K562 (cell line): ENCODE measurements at regions not wholly inside any gene's neighbourhood (a gene's known extent, or its start where the extent isn't known, plus 50 kb on each side); places are given as distances from the start of the nearest gene placed in this dataset.

Experiments used
- ARID2 ChIP-seq: fragments of 450-650 bp; IDR thresholded peaks from 2 replicates; pipeline ENCODE4 v1.6.1; 2017; ENCODE audit warnings: antibody characterized with exemption, mild to moderate bottlenecking
- ATF7 ChIP-seq: fragments of 450-650 bp; IDR thresholded peaks from 2 replicates; pipeline ENCODE4 v1.7.1; 2014; ENCODE audit warnings: mild to moderate bottlenecking, moderate library complexity
- CCNT2 ChIP-seq: IDR thresholded peaks from 2 replicates; pipeline ENCODE4 v1.6.1; 2011; ENCODE audit warnings: borderline replicate concordance, low read depth, mild to moderate bottlenecking, moderate library complexity, mixed read lengths, low read length; ENCODE audit not compliant: insufficient read length; ENCODE audit errors: extremely low read depth
- DNMT1 ChIP-seq: fragments of 450-650 bp; IDR thresholded peaks from 2 replicates; pipeline ENCODE4 v1.6.1; 2016; ENCODE audit warnings: antibody characterized with exemption, mild to moderate bottlenecking
- EP400 ChIP-seq: fragments of 450-650 bp; IDR thresholded peaks from 2 replicates; pipeline ENCODE4 v1.6.1; 2017; ENCODE audit warnings: antibody characterized with exemption, mild to moderate bottlenecking, moderate library complexity
- HDAC1 ChIP-seq, 2 experiments: fragments of 450-650 bp; IDR thresholded peaks; 2 replicates each; pipeline ENCODE4 v1.6.1; 2016 to 2017; ENCODE audit warnings: inconsistent platforms in 1 of 2, mild to moderate bottlenecking in 1 of 2, moderate library complexity in 1 of 2
- HOXB6 ChIP-seq: fragments of 250-450 bp; sonication (Bioruptor Pico); IDR thresholded peaks from 2 replicates; pipeline ENCODE4 v1.5.1; 2022; ENCODE audit warnings: mild to moderate bottlenecking, borderline replicate concordance
- MTA2 ChIP-seq: fragments of 450-650 bp; IDR thresholded peaks from 2 replicates; pipeline ENCODE4 v1.6.1; 2016; ENCODE audit warnings: low read depth
- NCOA1 ChIP-seq: fragments of 450-650 bp; IDR thresholded peaks from 2 replicates; pipeline ENCODE4 v1.6.1; 2016; ENCODE audit warnings: low read depth
- NCOR1 ChIP-seq: fragments of 450-650 bp; IDR thresholded peaks from 2 replicates; pipeline ENCODE4 v1.6.1; 2016; ENCODE audit warnings: mild to moderate bottlenecking, moderate library complexity
- NFATC3 ChIP-seq: fragments of 450-650 bp; IDR thresholded peaks from 2 replicates; pipeline ENCODE4 v1.6.1; 2017; ENCODE audit warnings: mild to moderate bottlenecking
- PCBP1 ChIP-seq: fragments of 200-400 bp; formaldehyde crosslinking; IDR thresholded peaks from 2 replicates; pipeline ENCODE4 v1.6.1; 2018; ENCODE audit warnings: mild to moderate bottlenecking, low read depth, low read length; ENCODE audit not compliant: poor library complexity, severe bottlenecking
- POLR2AphosphoS5 ChIP-seq: IDR thresholded peaks from 2 replicates; pipeline ENCODE4 v1.6.1; 2011; ENCODE audit warnings: mild to moderate bottlenecking, low read depth, low read length, moderate library complexity; ENCODE audit not compliant: control insufficient read depth, insufficient read depth
- RFX1 ChIP-seq: fragments of 450-650 bp; IDR thresholded peaks from 2 replicates; pipeline ENCODE4 v1.6.1; 2016; ENCODE audit warnings: mild to moderate bottlenecking, moderate library complexity
- RHOXF2B ChIP-seq: fragments of 250-450 bp; sonication (Bioruptor Pico); conservative IDR thresholded peaks from 2 replicates; pipeline ENCODE4 v1.5.1; 2021
- SMC3 ChIP-seq: conservative IDR thresholded peaks from 2 replicates; pipeline ENCODE4 v1.6.1; 2011; ENCODE audit warnings: low read depth, low read length, improper control_type of control experiment; ENCODE audit not compliant: insufficient read depth
- SRF ChIP-seq, 2 experiments: fragments of 250-450, 450-650 bp in 1 of 2; sonication (Bioruptor Pico) in 1 of 2; sonication (generic) in 1 of 2; formaldehyde crosslinking; IDR thresholded peaks; 2 replicates each; pipeline versions ENCODE4 v1.5.0 to v1.5.1; 2020 to 2022; ENCODE audit warnings: mild to moderate bottlenecking in 1 of 2, missing genetic modification reagents in 1 of 2
- STAG1 ChIP-seq: sonication (generic); formaldehyde crosslinking; IDR thresholded peaks from 2 replicates; pipeline ENCODE4 v1.5.0; 2020; ENCODE audit warnings: missing genetic modification reagents, borderline replicate concordance
- STAT6 ChIP-seq: sonication (generic); formaldehyde crosslinking; IDR thresholded peaks from 2 replicates; pipeline ENCODE4 v1.8.1; 2023; ENCODE audit warnings: mild to moderate bottlenecking, missing genetic modification reagents
- TBP ChIP-seq: optimal IDR thresholded peaks from 2 replicates; pipeline ENCODE3; 2011; ENCODE audit warnings: low read depth, low read length, improper control_type of control experiment
- ZBTB17 ChIP-seq: fragments of 450-650 bp; formaldehyde crosslinking; IDR thresholded peaks from 2 replicates; pipeline ENCODE4 v1.4.0; 2020; ENCODE audit warnings: mild to moderate bottlenecking
- ZNF12 ChIP-seq: sonication (generic); formaldehyde crosslinking; IDR thresholded peaks from 2 replicates; pipeline ENCODE4 v1.4.0; 2020; ENCODE audit warnings: mild to moderate bottlenecking, missing genetic modification reagents
- ZNF184 ChIP-seq: sonication (generic); formaldehyde crosslinking; IDR thresholded peaks from 2 replicates; pipeline ENCODE4 v1.5.0; 2020; ENCODE audit warnings: missing genetic modification reagents
- ZNF274 ChIP-seq: IDR thresholded peaks from 2 replicates; pipeline ENCODE4 v1.6.1; 2011; ENCODE audit warnings: low read depth, mild to moderate bottlenecking, low read length, moderate library complexity, borderline replicate concordance
- ZNF282 ChIP-seq: sonication (generic); formaldehyde crosslinking; IDR thresholded peaks from 2 replicates; pipeline ENCODE4 v1.8.1; 2023; ENCODE audit warnings: missing genetic modification reagents
- ZNF778 ChIP-seq: fragments of 450-650 bp; formaldehyde crosslinking; IDR thresholded peaks from 2 replicates; pipeline ENCODE4 v1.4.0; 2020; ENCODE audit warnings: mild to moderate bottlenecking, moderate library complexity

GRCh38 chr12:92208613-92209121 is 63.0 kb upstream of the BTG1 start (continued):
- TF ChIP-seq STAT6 (CRISPR knock-in tag), result no peak
- TF ChIP-seq SRF (CRISPR knock-in tag; IDR thresholded peaks at IDR 0.05), result no peak
- TF ChIP-seq ZNF778, result no peak
- TF ChIP-seq EP400, result no peak
- TF ChIP-seq RHOXF2B, result no peak
- TF ChIP-seq RFX1, result no peak
- no peak for TF ChIP-seq HOXB6 (CRISPR knock-in tag)
- no peak for TF ChIP-seq NFATC3
- no peak for TF ChIP-seq STAG1 (CRISPR knock-in tag)
- no peak for TF ChIP-seq PCBP1
- peak; percentile 38; the same call in 1 of the 2 replicates for TF ChIP-seq MTA2
- TF ChIP-seq ATF7, result no peak
- TF ChIP-seq CCNT2, result no peak
- no peak for TF ChIP-seq ZNF274
- TF ChIP-seq DNMT1, result no peak
- no peak for TF ChIP-seq SMC3
- TF ChIP-seq HDAC1 (IDR thresholded peaks at IDR 0.05), result peak in 1 of 2 experiments; percentile 81; a peak in 2 of 4 replicates
- TF ChIP-seq NCOA1, result no peak
- TF ChIP-seq ZNF184 (CRISPR knock-in tag), result no peak
- TF ChIP-seq ZNF282 (CRISPR knock-in tag), result no peak
- no peak for TF ChIP-seq POLR2AphosphoS5
- TF ChIP-seq ZNF12 (CRISPR knock-in tag), result no peak
- TF ChIP-seq TBP, result no peak
- TF ChIP-seq ARID2, result no peak
- TF ChIP-seq ZBTB17, result no peak
- TF ChIP-seq NCOR1, result peak; percentile 47
